GM12872 (cell line): ENCODE measurements at regions not wholly inside any gene's neighbourhood (a gene's known extent, or its start where the extent isn't known, plus 50 kb on each side); places are given as distances from the start of the nearest gene placed in this dataset.

Source experiments
- TF ChIP-seq, protein P1 (sequence below): IDR thresholded peaks from 3 replicates; pipeline ENCODE4 v1.5.1; 2011; ENCODE audit warnings: low read depth, mild to moderate bottlenecking, low read length, moderate library complexity; ENCODE audit not compliant: insufficient read depth

- TF ChIP-seq, protein P1, sequence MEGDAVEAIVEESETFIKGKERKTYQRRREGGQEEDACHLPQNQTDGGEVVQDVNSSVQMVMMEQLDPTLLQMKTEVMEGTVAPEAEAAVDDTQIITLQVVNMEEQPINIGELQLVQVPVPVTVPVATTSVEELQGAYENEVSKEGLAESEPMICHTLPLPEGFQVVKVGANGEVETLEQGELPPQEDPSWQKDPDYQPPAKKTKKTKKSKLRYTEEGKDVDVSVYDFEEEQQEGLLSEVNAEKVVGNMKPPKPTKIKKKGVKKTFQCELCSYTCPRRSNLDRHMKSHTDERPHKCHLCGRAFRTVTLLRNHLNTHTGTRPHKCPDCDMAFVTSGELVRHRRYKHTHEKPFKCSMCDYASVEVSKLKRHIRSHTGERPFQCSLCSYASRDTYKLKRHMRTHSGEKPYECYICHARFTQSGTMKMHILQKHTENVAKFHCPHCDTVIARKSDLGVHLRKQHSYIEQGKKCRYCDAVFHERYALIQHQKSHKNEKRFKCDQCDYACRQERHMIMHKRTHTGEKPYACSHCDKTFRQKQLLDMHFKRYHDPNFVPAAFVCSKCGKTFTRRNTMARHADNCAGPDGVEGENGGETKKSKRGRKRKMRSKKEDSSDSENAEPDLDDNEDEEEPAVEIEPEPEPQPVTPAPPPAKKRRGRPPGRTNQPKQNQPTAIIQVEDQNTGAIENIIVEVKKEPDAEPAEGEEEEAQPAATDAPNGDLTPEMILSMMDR = no peak
Measured at GRCh38 chr14:56955745-56956144, 145.5 kb upstream of the OTX2 start.

DNA sequence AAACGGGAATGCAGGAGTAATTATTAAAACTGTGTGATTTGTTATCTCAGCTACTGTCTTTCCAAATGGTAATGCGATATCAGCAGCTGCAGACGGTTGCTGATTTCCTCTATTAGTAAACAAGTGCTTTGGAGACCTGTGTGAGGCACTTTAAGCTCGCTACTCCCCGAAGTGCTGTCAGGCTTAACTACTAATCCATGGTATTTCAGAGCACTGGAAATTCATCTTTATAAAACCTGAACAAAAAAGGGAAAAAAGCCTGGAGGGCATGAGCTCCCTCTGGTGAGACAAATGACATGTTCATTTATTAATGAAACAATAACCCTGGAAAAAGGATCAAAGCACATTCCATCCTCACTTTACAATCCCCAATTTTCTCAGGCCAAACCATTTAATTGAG is 143.6 kb upstream of the OTX2 start:
- TF ChIP-seq, protein P1 = no peak

GRCh38 chr14:56952766-56953473 is 142.6 kb upstream of the OTX2 start:
- TF ChIP-seq, protein P1 = no peak

- TF ChIP-seq, protein P1 = no peak
Measured at GRCh38 chr14:56949828-56950227, 139.5 kb upstream of the OTX2 start.

DNA sequence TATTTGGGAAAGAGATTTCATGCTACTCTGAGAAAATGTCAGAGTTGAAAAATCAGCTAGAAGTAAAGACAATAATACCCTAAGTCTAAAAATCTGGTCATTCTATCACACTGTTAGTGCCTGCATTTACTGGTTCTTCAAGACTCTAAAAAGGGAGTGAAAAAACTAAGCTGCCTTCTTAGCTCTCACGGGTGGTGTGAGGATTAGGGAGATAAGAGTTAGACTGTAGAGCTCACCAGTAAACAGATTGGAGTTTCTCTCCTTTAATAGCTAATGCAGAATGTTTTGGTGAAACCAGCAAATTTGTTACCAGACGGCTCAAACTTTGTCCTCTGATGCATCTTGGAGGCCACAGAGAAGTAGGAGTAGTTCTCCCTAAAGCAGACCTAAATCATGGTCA is 135.0 kb upstream of the OTX2 start:
- TF ChIP-seq, protein P1 = no peak

GRCh38 chr14:56944397-56944796 is 134.1 kb upstream of the OTX2 start:
- TF ChIP-seq, protein P1 = no peak

- TF ChIP-seq, protein P1 = no peak
Measured at GRCh38 chr14:56933446-56933845, 123.2 kb upstream of the OTX2 start.
